ENCODE measurements at regions not wholly inside any gene's neighbourhood (a gene's known extent, or its start where the extent isn't known, plus 50 kb on each side); places are given as distances from the start of the nearest gene placed in this dataset.

- no peak for ATAC-seq
- Histone ChIP-seq H3K9me3 (replicated peaks; ENCODE audit: control insufficient read depth, insufficient read depth, low read depth, low read length) (no peaks in the 10 kb centered on the region), H3K36me3 (ENCODE audit: control insufficient read depth, insufficient read depth, low read length) (no peaks in the 10 kb centered on the region), H3K4me3 (no peak overlapping the region), H3K27ac (ENCODE audit: extremely low read depth, low read depth, low read length) (no peak overlapping the region), H3K9ac (ENCODE audit: insufficient read depth in 1 of 2, low read depth in 2 of 2, low read length in 2 of 2) (no peak overlapping the region), H2AFZ (ENCODE audit: low read depth, low read length) (no peak overlapping the region), H3K79me2 (ENCODE audit: control insufficient read depth, insufficient read depth, low read length) (no peaks in the 10 kb centered on the region), H4K20me1 (replicated peaks; ENCODE audit: control insufficient read depth, insufficient read depth, low read length) (no peaks in the 10 kb centered on the region), H3K9me1 (ENCODE audit: control insufficient read depth, insufficient read depth, low read length) (no peaks in the 10 kb centered on the region), H3K27me3 (ENCODE audit: control insufficient read depth in 2 of 2, insufficient read depth in 2 of 2, low read length in 2 of 2) (no peaks in the 10 kb centered on the region), H3K4me1 (replicated peaks in 1 of 2; ENCODE audit: control insufficient read depth in 2 of 2, insufficient read depth in 2 of 2, low read length in 2 of 2) (no peaks in the 10 kb centered on the region), H3K4me2 (ENCODE audit: insufficient read depth, low read length) (no peak overlapping the region)
- no peak for DNase-seq (ENCODE audit: extremely low read depth in 1 of 4, low spot score in 3 of 4)
- ChIA-PET POLR2A (no interaction called here), CTCF (ENCODE audit: low intra/inter-chr PET ratio) (no interaction called here)
- in situ Hi-C loops (cut with MboI) (no loop called here), intact Hi-C loops (cut with micrococcal nuclease) (no loop called here)
- TF ChIP-seq ZNF75A (CRISPR knock-in tag; IDR thresholded peaks at IDR 0.05), result no peak
- TF ChIP-seq ZNF124 (CRISPR knock-in tag; IDR thresholded peaks at IDR 0.05), result no peak
- no peak for TF ChIP-seq ZBTB8A (IDR thresholded peaks at IDR 0.05; ENCODE audit: partially characterized antibody)
- no peak for TF ChIP-seq SOX6 (IDR thresholded peaks at IDR 0.05)
- TF ChIP-seq RAD51 (IDR thresholded peaks at IDR 0.05; ENCODE audit: borderline replicate concordance, low read depth), result no peak
- TF ChIP-seq SMARCB1 (IDR thresholded peaks at IDR 0.05; ENCODE audit: insufficient read length, low read depth), result no peak
- TF ChIP-seq ATF7 (IDR thresholded peaks at IDR 0.05), result no peak
- TF ChIP-seq CEBPZ (IDR thresholded peaks at IDR 0.05; ENCODE audit: borderline replicate concordance, low read depth, low read length), result no peak
- TF ChIP-seq RHOXF2B (CRISPR knock-in tag; conservative IDR thresholded peaks at IDR 0.05), result no peak
- TF ChIP-seq KDM4B (IDR thresholded peaks at IDR 0.05; ENCODE audit: borderline replicate concordance in 2 of 2, low read depth in 1 of 2), result no peak
- no peak for TF ChIP-seq SMAD1 (IDR thresholded peaks at IDR 0.05; ENCODE audit: low read depth, low read length, partially characterized antibody)
- TF ChIP-seq GATAD2A (IDR thresholded peaks at IDR 0.05), result no peak
- no peak for TF ChIP-seq SIX5 (IDR thresholded peaks at IDR 0.05; ENCODE audit: borderline replicate concordance in 1 of 2, insufficient read depth in 1 of 2, low read depth in 1 of 2, low read length in 2 of 2)
- TF ChIP-seq CBX1 (IDR thresholded peaks at IDR 0.05; ENCODE audit: low read depth), result no peak
- no peak for TF ChIP-seq SAP30 (IDR thresholded peaks at IDR 0.05; ENCODE audit: borderline replicate concordance, insufficient read depth, low read depth, low read length, poor library complexity, severe bottlenecking)
- no peak for FAIRE-seq
- WGBS (ENCODE audit: insufficient coverage, low coverage, missing lambda C conversion rate), result 4% methylated on average over 2 of the region's 2 CpGs
- no TSS peak for BruUV-seq (replicated peaks)
Observed at GRCh38 chr4:37101686-37102085, 142.9 kb upstream of the NWD2 start.
